HepG2 (cell line): ENCODE measurements at regions not wholly inside any gene's neighbourhood (a gene's known extent, or its start where the extent isn't known, plus 50 kb on each side); places are given as distances from the start of the nearest gene placed in this dataset.
"Not testable (repeated sequence)": the region's sequence is repeated elsewhere in the genome, so short reads cannot be mapped to it uniquely, and the experiment has no call there.

ENCODE experiments used
- ATAC-seq: fragments of 200-7000 bp; cut with Tn5 transposase; 3 replicates; pipeline ENCODE4 v1.9.1; 2020; ENCODE audit warnings: mild to moderate bottlenecking, moderate library complexity
- BruUV-seq: library from RNA; stranded (reverse); fragments of 400-500 nt; replicated peaks from 2 replicates; lab custom pipeline; 2021; lab: Mats Ljungman, UMichigan
- CTCF ChIA-PET: fragments of 300-600 bp; formaldehyde crosslinking; extraction: SDS; loops from one replicate; lab custom pipeline; 2021; ENCODE audit warnings: low total read pairs, inconsistent platforms, low intra/inter-chr PET ratio; lab: Yijun Ruan, JAX
- POLR2A ChIA-PET: fragments of 350-600 bp; sonication (Branson Sonifier 250); formaldehyde crosslinking; loops from one replicate; lab custom pipeline; 2020; ENCODE audit warnings: antibody characterized with exemption, inconsistent platforms; lab: Yijun Ruan, JAX
- DNase-seq: peaks from one replicate; pipeline ENCODE4 v3.0.0-alpha.2; 2015; ENCODE audit warnings: low spot score
- FAIRE-seq: peaks from 3 replicates; lab custom pipeline; 2011; peaks lifted over from hg19 to GRCh38; lab: Jason Lieb, UNC
- H2AFZ ChIP-seq: one replicate; pipeline ENCODE4 v1.6.1; 2011; ENCODE audit warnings: low read length, inconsistent platforms
- H3K27ac ChIP-seq: fragments of 300-600 bp; 3 replicates; pipeline ENCODE4 v1.8.0; 2011; ENCODE audit warnings: mixed run types, mild to moderate bottlenecking, mixed read lengths, low read length, inconsistent platforms; ENCODE audit not compliant: insufficient read depth; ENCODE audit errors: extremely low read length
- H3K27me3 ChIP-seq, 2 experiments: fragments of 200-600 bp in 1 of 2; 2 replicates in 1 of 2; 3 replicates in 1 of 2; pipeline versions ENCODE4 v1.6.0 to v1.8.0; 2011; ENCODE audit warnings: low read length in 2 of 2, mild to moderate bottlenecking in 2 of 2, moderate library complexity in 2 of 2, inconsistent platforms in 1 of 2; ENCODE audit not compliant: insufficient read depth in 2 of 2, control insufficient read depth in 1 of 2
- H3K36me3 ChIP-seq, 2 experiments: fragments of 200-600 bp in 1 of 2; replicated peaks in 1 of 2; 2 replicates in 1 of 2; 3 replicates in 1 of 2; pipeline versions ENCODE4 v1.5.1 to v1.8.0; 2011; ENCODE audit warnings: low read length in 2 of 2, inconsistent platforms in 1 of 2; ENCODE audit not compliant: insufficient read depth in 2 of 2, control insufficient read depth in 1 of 2
- H3K4me1 ChIP-seq: 2 replicates; pipeline ENCODE4 v1.5.1; 2012; ENCODE audit warnings: low read length, inconsistent platforms; ENCODE audit not compliant: insufficient read depth
- H3K4me2 ChIP-seq: 2 replicates; pipeline ENCODE4 v1.6.0; 2011; ENCODE audit warnings: low read depth, low read length, inconsistent platforms
- H3K4me3 ChIP-seq, 3 experiments: fragments of 200-600 bp in 1 of 3; sonication (generic), shearing (Covaris generic) in 1 of 3; replicated peaks in 1 of 3; 2 replicates each; pipeline ENCODE4 v1.5.1; 2011 to 2016; ENCODE audit warnings: low read length in 3 of 3, inconsistent platforms in 2 of 3, low read depth in 2 of 3, mild to moderate bottlenecking in 2 of 3, control low read depth in 1 of 3, mixed read lengths in 1 of 3; ENCODE audit not compliant: insufficient read depth in 1 of 3
- H3K79me2 ChIP-seq: one replicate; pipeline ENCODE4 v1.6.1; 2011; ENCODE audit warnings: low read length, inconsistent platforms; ENCODE audit not compliant: insufficient read depth
- H3K9ac ChIP-seq: 2 replicates; pipeline ENCODE4 v1.6.0; 2011; ENCODE audit warnings: mild to moderate bottlenecking, low read depth, low read length, inconsistent platforms; ENCODE audit not compliant: insufficient read depth
- H3K9me3 ChIP-seq: 2 replicates; pipeline ENCODE4 v1.5.1; 2012; ENCODE audit warnings: mild to moderate bottlenecking, low read length
- H4K20me1 ChIP-seq: 2 replicates; pipeline ENCODE4 v1.6.0; 2011; ENCODE audit warnings: inconsistent platforms, mild to moderate bottlenecking, low read length, moderate library complexity; ENCODE audit not compliant: insufficient read depth
- MNT ChIP-seq: fragments of 450-650 bp; IDR thresholded peaks from 2 replicates; pipeline ENCODE4 v1.6.1; 2016
- WGBS: methylation state at CpG from one replicate; pipeline ENCODE4 v1.1.6; 2017; ENCODE audit warnings: low lambda C conversion rate; 5-methylcytosine and 5-hydroxymethylcytosine counted together
- in situ Hi-C: cut with HindIII; loops from 2 replicates; pipeline ENCODE4 v1.10.0; 2017; ENCODE audit warnings: low pct_unique_long_range_greater_than_20kb; ENCODE audit not compliant: extremely low pct_ligation_motif_present
- intact Hi-C: fragments of 100-400 bp; cut with micrococcal nuclease; formaldehyde crosslinking; loops from one replicate; pipeline ENCODE4 v1.10.0; 2022; ENCODE audit not compliant: unreplicated experiment
- TF ChIP-seq, protein P1 (sequence below): sonication (generic); formaldehyde crosslinking; IDR thresholded peaks from 2 replicates; pipeline ENCODE4 v1.9.0; 2021; ENCODE audit warnings: missing genetic modification reagents, borderline replicate concordance
- TF ChIP-seq, protein P2 (sequence below): sonication (generic); formaldehyde crosslinking; IDR thresholded peaks from 2 replicates; pipeline ENCODE4 v1.5.0; 2020; ENCODE audit warnings: missing genetic modification reagents

DNA sequence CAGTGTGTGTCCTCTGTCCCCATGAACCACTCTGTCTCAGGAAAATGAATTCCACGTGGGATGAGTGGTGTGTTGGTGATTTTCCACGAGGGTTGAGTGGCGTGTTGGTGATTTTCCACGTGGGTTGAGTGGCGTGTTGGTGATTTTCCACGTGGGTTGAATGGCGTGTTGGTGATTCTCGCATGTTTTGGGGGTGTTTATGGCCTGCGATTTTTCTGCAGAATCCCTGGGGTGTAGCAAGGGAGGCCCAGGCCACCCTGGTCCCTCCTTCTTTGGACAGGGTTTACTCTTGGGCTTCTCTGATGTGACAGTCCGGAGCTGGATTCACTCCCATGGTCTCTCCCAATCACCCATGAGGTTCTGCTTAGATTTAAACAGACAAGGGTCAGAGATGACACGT lies 90.6 kb upstream of the FRMD1 start:
- Histone ChIP-seq H3K4me3 (no peak overlapping the region), H3K27ac (no peak overlapping the region), H3K27me3 (peaks cover 0 to 8% of the 10 kb centered on the region in 2 experiments; a peak in 2 of 5 replicates), H3K79me2 (no peaks in the 10 kb centered on the region), H3K4me2 (no peak overlapping the region), H4K20me1 (no peaks in the 10 kb centered on the region), H3K4me1 (no peaks in the 10 kb centered on the region), H2AFZ (no peak overlapping the region), H3K9ac (no peak overlapping the region), H3K9me3 (no peaks in the 10 kb centered on the region), H3K36me3 (no peaks in the 10 kb centered on the region)
- TF ChIP-seq, protein P1, sequence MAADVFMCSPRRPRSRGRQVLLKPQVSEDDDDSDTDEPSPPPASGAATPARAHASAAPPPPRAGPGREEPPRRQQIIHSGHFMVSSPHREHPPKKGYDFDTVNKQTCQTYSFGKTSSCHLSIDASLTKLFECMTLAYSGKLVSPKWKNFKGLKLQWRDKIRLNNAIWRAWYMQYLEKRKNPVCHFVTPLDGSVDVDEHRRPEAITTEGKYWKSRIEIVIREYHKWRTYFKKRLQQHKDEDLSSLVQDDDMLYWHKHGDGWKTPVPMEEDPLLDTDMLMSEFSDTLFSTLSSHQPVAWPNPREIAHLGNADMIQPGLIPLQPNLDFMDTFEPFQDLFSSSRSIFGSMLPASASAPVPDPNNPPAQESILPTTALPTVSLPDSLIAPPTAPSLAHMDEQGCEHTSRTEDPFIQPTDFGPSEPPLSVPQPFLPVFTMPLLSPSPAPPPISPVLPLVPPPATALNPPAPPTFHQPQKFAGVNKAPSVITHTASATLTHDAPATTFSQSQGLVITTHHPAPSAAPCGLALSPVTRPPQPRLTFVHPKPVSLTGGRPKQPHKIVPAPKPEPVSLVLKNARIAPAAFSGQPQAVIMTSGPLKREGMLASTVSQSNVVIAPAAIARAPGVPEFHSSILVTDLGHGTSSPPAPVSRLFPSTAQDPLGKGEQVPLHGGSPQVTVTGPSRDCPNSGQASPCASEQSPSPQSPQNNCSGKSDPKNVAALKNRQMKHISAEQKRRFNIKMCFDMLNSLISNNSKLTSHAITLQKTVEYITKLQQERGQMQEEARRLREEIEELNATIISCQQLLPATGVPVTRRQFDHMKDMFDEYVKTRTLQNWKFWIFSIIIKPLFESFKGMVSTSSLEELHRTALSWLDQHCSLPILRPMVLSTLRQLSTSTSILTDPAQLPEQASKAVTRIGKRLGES (CRISPR knock-in tag) = no peak
- TF ChIP-seq, protein P2, sequence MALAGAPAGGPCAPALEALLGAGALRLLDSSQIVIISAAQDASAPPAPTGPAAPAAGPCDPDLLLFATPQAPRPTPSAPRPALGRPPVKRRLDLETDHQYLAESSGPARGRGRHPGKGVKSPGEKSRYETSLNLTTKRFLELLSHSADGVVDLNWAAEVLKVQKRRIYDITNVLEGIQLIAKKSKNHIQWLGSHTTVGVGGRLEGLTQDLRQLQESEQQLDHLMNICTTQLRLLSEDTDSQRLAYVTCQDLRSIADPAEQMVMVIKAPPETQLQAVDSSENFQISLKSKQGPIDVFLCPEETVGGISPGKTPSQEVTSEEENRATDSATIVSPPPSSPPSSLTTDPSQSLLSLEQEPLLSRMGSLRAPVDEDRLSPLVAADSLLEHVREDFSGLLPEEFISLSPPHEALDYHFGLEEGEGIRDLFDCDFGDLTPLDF = no peak
- TF ChIP-seq MNT = peak; percentile 100
- ATAC-seq (no peak), DNase-seq (no peak), FAIRE-seq (no peak)
- intact Hi-C loops = no loop called here
- ChIA-PET POLR2A (no interaction called here), CTCF (no interaction called here)
- in situ Hi-C loops = no loop called here
- WGBS = 22% methylated on average over 11 of the region's 11 CpGs
- no TSS peak for BruUV-seq

DNA sequence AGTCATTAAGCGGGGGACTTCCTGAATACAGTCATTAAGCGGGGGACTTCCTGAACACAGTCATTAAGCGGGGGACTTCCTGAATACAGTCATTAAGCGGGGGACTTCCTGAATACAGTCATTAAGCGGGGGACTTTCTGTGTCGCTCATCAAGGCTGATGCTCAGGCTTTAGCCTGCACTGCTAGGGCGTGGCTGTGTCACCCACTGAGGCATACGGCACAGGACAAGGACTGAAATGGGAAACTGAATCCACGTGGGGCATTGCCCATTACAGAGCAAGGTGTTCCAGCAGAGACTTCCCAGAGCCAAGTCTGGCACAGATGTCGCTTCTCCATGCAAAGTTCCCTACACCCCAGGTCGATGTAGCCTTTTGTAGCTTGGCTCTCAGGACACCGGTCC lies 89.9 kb upstream of the FRMD1 start:
- BruUV-seq, H3K27ac ChIP-seq, DNase-seq, H3K4me2 ChIP-seq, H4K20me1 ChIP-seq, H3K9ac ChIP-seq, in situ Hi-C loops, FAIRE-seq, H3K4me3 ChIP-seq, ATAC-seq, H3K36me3 ChIP-seq, intact Hi-C loops, H3K27me3 ChIP-seq, H3K4me1 ChIP-seq, POLR2A ChIA-PET, CTCF ChIA-PET, H3K79me2 ChIP-seq, H2AFZ ChIP-seq, H3K9me3 ChIP-seq: not testable (repeated sequence)
- 65% methylated on average over 12 of the region's 12 CpGs for WGBS

DNA sequence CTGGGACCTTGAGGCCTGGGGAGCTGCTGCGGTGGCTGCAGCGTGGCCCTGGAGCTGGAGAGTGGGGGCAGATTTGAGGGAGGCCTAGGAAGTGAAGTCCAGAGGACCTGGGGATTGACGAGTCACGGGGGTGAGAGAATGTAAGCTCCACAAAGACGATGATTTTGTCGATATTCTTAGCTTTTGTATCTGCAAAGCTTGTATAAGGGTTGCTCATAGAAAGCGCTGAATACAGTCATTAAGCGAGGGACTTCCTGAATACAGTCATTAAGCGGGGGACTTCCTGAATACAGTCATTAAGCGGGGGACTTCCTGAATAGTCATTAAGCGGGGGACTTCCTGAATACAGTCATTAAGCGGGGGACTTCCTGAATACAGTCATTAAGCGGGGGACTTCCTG lies 89.3 kb upstream of the FRMD1 start:
- in situ Hi-C loops, H3K9me3 ChIP-seq, POLR2A ChIA-PET, H3K4me1 ChIP-seq, H3K9ac ChIP-seq, H3K4me2 ChIP-seq, H2AFZ ChIP-seq, CTCF ChIA-PET, H3K27ac ChIP-seq, H3K4me3 ChIP-seq, H3K36me3 ChIP-seq, intact Hi-C loops, DNase-seq, FAIRE-seq, H3K27me3 ChIP-seq, BruUV-seq, H3K79me2 ChIP-seq, ATAC-seq, H4K20me1 ChIP-seq: not testable (repeated sequence)
- 49% methylated on average over 11 of the region's 13 CpGs for WGBS
